SK-N-MC (cell line): ENCODE measurements at regions not wholly inside any gene's neighbourhood (a gene's known extent, or its start where the extent isn't known, plus 50 kb on each side); places are given as distances from the start of the nearest gene placed in this dataset.

Source experiments
- EZH2 ChIP-seq: fragments of 200-600 bp; sonication (generic); IDR thresholded peaks from one replicate; pipeline ENCODE4 v1.6.1; 2017; ENCODE audit warnings: antibody characterized with exemption
- FOXP2 ChIP-seq: optimal IDR thresholded peaks from 2 replicates; pipeline ENCODE3; 2011; ENCODE audit warnings: mild to moderate bottlenecking, moderate library complexity; ENCODE audit not compliant: insufficient read depth; ENCODE audit errors: extremely low read length, control extremely low read depth
- POLR2AphosphoS5 ChIP-seq: IDR thresholded peaks from 2 replicates; pipeline ENCODE4 v1.6.1; 2012; ENCODE audit warnings: mild to moderate bottlenecking, low read depth, low read length, borderline replicate concordance

- no peak for TF ChIP-seq EZH2
- TF ChIP-seq POLR2AphosphoS5, result no peak
- TF ChIP-seq FOXP2, result no peak
Measured at GRCh38 chr2:144748443-144748842, 228.5 kb upstream of the ZEB2 start.
